A549 (cell line): ENCODE measurements at regions not wholly inside any gene's neighbourhood (a gene's known extent, or its start where the extent isn't known, plus 50 kb on each side); places are given as distances from the start of the nearest gene placed in this dataset.

Experiments used
- ATAC-seq, 2 experiments: fragments of 200-7000 bp in 1 of 2; fragments of >200 bp in 1 of 2; cut with Nextera tagmentation in 1 of 2; cut with Tn5 transposase in 1 of 2; 3 replicates each; pipeline versions ENCODE4 v1.8.0 to v1.9.1; 2018 to 2020; ENCODE audit warnings: mild to moderate bottlenecking in 1 of 2, moderate library complexity in 1 of 2
- CTCF ChIA-PET: fragments of 300-600 bp; sonication (Branson Sonifier 250); formaldehyde crosslinking; extraction: SDS; loops from one replicate; lab custom pipeline; 2021; ENCODE audit warnings: antibody characterized with exemption, inconsistent platforms; lab: Yijun Ruan, JAX
- POLR2A ChIA-PET: fragments of 350-600 bp; formaldehyde crosslinking; extraction: SDS; loops from one replicate; lab custom pipeline; 2021; ENCODE audit warnings: antibody characterized with exemption, inconsistent platforms; lab: Yijun Ruan, JAX
- DNase-seq, 2 experiments: peaks; one replicate each; pipeline versions ENCODE4 v3.0.0 to v3.0.0-alpha.2; 2011 to 2016; ENCODE audit warnings: low read depth in 1 of 2, low spot score in 1 of 2
- FAIRE-seq: peaks from 2 replicates; lab custom pipeline; 2011; peaks lifted over from hg19 to GRCh38; lab: Jason Lieb, UNC
- H3K27ac ChIP-seq, 2 experiments: fragments of >200 bp; sonication (Bioruptor Twin); formaldehyde crosslinking; 3 replicates each; pipeline ENCODE4 v1.5.1; 2016 to 2017
- H3K4me1 ChIP-seq: fragments of >200 bp; sonication (Bioruptor Twin); formaldehyde crosslinking; 3 replicates; pipeline ENCODE4 v1.6.1; 2016
- H3K4me2 ChIP-seq: fragments of >200 bp; sonication (Bioruptor Twin); formaldehyde crosslinking; 3 replicates; pipeline ENCODE4 v1.6.1; 2016
- H3K4me3 ChIP-seq: fragments of >200 bp; sonication (Bioruptor Twin); formaldehyde crosslinking; 3 replicates; pipeline ENCODE4 v1.5.1; 2016
- H3K9me3 ChIP-seq: fragments of >200 bp; sonication (Bioruptor Twin); formaldehyde crosslinking; 3 replicates; pipeline ENCODE4 v1.6.1; 2016
- BHLHE40 ChIP-seq: IDR thresholded peaks from 2 replicates; pipeline ENCODE4 v1.6.1; 2012; ENCODE audit warnings: low read depth, low read length, inconsistent platforms
- CBX2 ChIP-seq: fragments of 200-600 bp; sonication (generic); IDR thresholded peaks from 2 replicates; pipeline ENCODE4 v1.6.1; 2016; ENCODE audit warnings: low read depth, mild to moderate bottlenecking, borderline replicate concordance
- CEBPB ChIP-seq, 2 experiments: fragments of >200 bp in 1 of 2; sonication (Bioruptor Twin) in 1 of 2; formaldehyde crosslinking in 1 of 2; IDR thresholded peaks; 2 replicates each; pipeline ENCODE4 v1.6.1; 2012 to 2016
- EHF ChIP-seq: fragments of 250-450 bp; sonication (Bioruptor Pico); IDR thresholded peaks from 2 replicates; pipeline ENCODE4 v1.5.0; 2020; ENCODE audit warnings: mild to moderate bottlenecking
- ESRRA ChIP-seq: fragments of 150-350 bp; IDR thresholded peaks from 2 replicates; pipeline ENCODE4 v1.6.1; 2014; ENCODE audit warnings: mild to moderate bottlenecking, low read length, borderline replicate concordance
- FOSB ChIP-seq: fragments of 250-450 bp; sonication (Bioruptor Pico); IDR thresholded peaks from 2 replicates; pipeline ENCODE4 v1.5.0; 2020; ENCODE audit warnings: mild to moderate bottlenecking, moderate library complexity
- HDAC2 ChIP-seq: fragments of 200-600 bp; sonication (generic); IDR thresholded peaks from 2 replicates; pipeline ENCODE4 v1.6.1; 2016
- HEYL ChIP-seq: fragments of 250-450 bp; sonication (Bioruptor Pico); IDR thresholded peaks from 2 replicates; pipeline ENCODE4 v1.8.0; 2021; ENCODE audit warnings: mild to moderate bottlenecking, moderate library complexity
- HOXB5 ChIP-seq: fragments of 250-450 bp; sonication (Bioruptor Pico); IDR thresholded peaks from 2 replicates; pipeline ENCODE4 v1.5.0; 2020; ENCODE audit warnings: mild to moderate bottlenecking, moderate library complexity
- KDM5A ChIP-seq: fragments of 200-600 bp; sonication (generic); IDR thresholded peaks from 2 replicates; pipeline ENCODE4 v1.6.1; 2016; ENCODE audit warnings: antibody characterized with exemption, mild to moderate bottlenecking
- MAFK ChIP-seq: fragments of 450-650 bp; IDR thresholded peaks from 2 replicates; pipeline ENCODE4 v1.6.1; 2014; ENCODE audit not compliant: partially characterized antibody
- POLR2AphosphoS2 ChIP-seq: conservative IDR thresholded peaks from 2 replicates; pipeline ENCODE4 v1.6.1; 2012; ENCODE audit warnings: low read length, improper control_type of control experiment, inconsistent platforms
- RCOR1 ChIP-seq: fragments of 150-350 bp; IDR thresholded peaks from 2 replicates; pipeline ENCODE4 v1.6.1; 2014; ENCODE audit warnings: antibody characterized with exemption, low read length, low read depth
- REST ChIP-seq: fragments of 200-600 bp; sonication (generic); IDR thresholded peaks from 2 replicates; pipeline ENCODE4 v1.6.1; 2016; ENCODE audit warnings: antibody characterized with exemption, mild to moderate bottlenecking, moderate library complexity
- RFX5 ChIP-seq: fragments of 450-650 bp; IDR thresholded peaks from 2 replicates; pipeline ENCODE4 v1.7.1; 2014; ENCODE audit warnings: antibody characterized with exemption, mild to moderate bottlenecking, moderate library complexity
- TFCP2L1 ChIP-seq: fragments of 250-450 bp; sonication (Bioruptor Pico); IDR thresholded peaks from 2 replicates; pipeline ENCODE4 v1.5.0; 2021; ENCODE audit warnings: mild to moderate bottlenecking
- ZFP36 ChIP-seq: fragments of 450-650 bp; IDR thresholded peaks from 2 replicates; pipeline ENCODE4 v1.6.1; 2014; ENCODE audit warnings: borderline replicate concordance; ENCODE audit not compliant: partially characterized antibody
- WGBS: methylation state at CpG from one replicate; pipeline ENCODE4 v1.1.6; 2017; ENCODE audit errors: missing lambda C conversion rate; 5-methylcytosine and 5-hydroxymethylcytosine counted together
- TF ChIP-seq, protein P1 (sequence below): fragments of >200 bp; sonication (Bioruptor Twin); formaldehyde crosslinking; IDR thresholded peaks from 3 replicates; pipeline ENCODE4 v1.6.1; 2016
- TF ChIP-seq, protein P2 (sequence below): fragments of 450-650 bp; IDR thresholded peaks from 2 replicates; pipeline ENCODE4 v1.6.1; 2014; ENCODE audit warnings: antibody characterized with exemption
- TF ChIP-seq, protein P3 (sequence below): IDR thresholded peaks from 2 replicates; pipeline ENCODE4 v1.6.1; 2012; ENCODE audit warnings: low read depth, borderline replicate concordance
- TF ChIP-seq, protein P4 (sequence below): fragments of 250-450 bp; sonication (Bioruptor Pico); IDR thresholded peaks from 2 replicates; pipeline ENCODE4 v1.5.0; 2020; ENCODE audit warnings: low read depth, mild to moderate bottlenecking, moderate library complexity
- TF ChIP-seq, protein P5 (sequence below): IDR thresholded peaks from 2 replicates; pipeline ENCODE4 v1.6.1; 2012

- ChIA-PET POLR2A (no interaction called here), CTCF (no interaction called here)
- no peak overlapping the region for H3K4me2 ChIP-seq
- no peak for TF ChIP-seq MAFK
- no peak for TF ChIP-seq CEBPB (IDR thresholded peaks at IDR 0.05)
- TF ChIP-seq ESRRA = no peak
- TF ChIP-seq POLR2AphosphoS2 = no peak
- TF ChIP-seq REST = no peak
- no peaks in the 10 kb centered on the region for H3K9me3 ChIP-seq
- peak overlapping the region; percentile 7 to 29; a peak in 1 of 6 replicates for H3K27ac ChIP-seq
- ATAC-seq (no peak), DNase-seq (no peak), FAIRE-seq (no peak)
- H3K4me3 ChIP-seq = no peak overlapping the region
- peaks cover 9% of the 10 kb centered on the region; the same call in 1 of the 3 replicates for H3K4me1 ChIP-seq
- 73% methylated on average over 7 of the region's 7 CpGs for WGBS
Measured at GRCh38 chr11:34825670-34826383, 90.4 kb downstream of the APIP start.

DNA sequence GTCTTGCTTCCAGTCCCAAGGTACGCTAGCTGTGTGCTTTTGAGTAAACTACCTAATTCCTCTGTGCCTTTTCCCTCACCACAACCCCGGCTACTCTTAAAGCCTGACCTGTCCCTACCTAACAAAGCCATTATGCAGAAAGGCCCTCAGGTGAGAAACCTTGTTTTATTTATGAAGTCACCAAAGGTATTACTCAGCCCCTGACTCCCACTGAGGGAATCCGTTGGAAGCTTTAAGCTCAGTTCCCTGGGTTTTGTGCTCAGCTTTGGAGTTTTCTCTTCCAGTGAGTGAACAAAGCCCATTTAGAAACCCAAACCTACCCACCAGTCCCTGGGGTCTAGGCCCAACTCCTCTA, 90.9 kb downstream of the APIP start:
- H3K27ac ChIP-seq = peak overlapping the region in 1 of 2 experiments; percentile 21; a peak in 1 of 6 replicates
- DNase-seq = no peak
- TF ChIP-seq, protein P1, sequence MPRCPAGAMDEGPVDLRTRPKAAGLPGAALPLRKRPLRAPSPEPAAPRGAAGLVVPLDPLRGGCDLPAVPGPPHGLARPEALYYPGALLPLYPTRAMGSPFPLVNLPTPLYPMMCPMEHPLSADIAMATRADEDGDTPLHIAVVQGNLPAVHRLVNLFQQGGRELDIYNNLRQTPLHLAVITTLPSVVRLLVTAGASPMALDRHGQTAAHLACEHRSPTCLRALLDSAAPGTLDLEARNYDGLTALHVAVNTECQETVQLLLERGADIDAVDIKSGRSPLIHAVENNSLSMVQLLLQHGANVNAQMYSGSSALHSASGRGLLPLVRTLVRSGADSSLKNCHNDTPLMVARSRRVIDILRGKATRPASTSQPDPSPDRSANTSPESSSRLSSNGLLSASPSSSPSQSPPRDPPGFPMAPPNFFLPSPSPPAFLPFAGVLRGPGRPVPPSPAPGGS = no peak
- TF ChIP-seq HOXB5 (CRISPR knock-in tag) = no peak
- no peak for TF ChIP-seq HDAC2
- TF ChIP-seq, all 56 proteins: peak for 0
- Histone ChIP-seq H3K4me1 (peaks cover 9% of the 10 kb centered on the region; the same call in 1 of the 3 replicates), H3K4me2 (no peak overlapping the region), H3K9me3 (no peaks in the 10 kb centered on the region), H3K4me3 (no peak overlapping the region)
- POLR2A ChIA-PET = no interaction called here
- 58% methylated on average over 3 of the region's 3 CpGs for WGBS
- CTCF ChIA-PET = no interaction called here
- ATAC-seq (no peak), FAIRE-seq (no peak)

DNA sequence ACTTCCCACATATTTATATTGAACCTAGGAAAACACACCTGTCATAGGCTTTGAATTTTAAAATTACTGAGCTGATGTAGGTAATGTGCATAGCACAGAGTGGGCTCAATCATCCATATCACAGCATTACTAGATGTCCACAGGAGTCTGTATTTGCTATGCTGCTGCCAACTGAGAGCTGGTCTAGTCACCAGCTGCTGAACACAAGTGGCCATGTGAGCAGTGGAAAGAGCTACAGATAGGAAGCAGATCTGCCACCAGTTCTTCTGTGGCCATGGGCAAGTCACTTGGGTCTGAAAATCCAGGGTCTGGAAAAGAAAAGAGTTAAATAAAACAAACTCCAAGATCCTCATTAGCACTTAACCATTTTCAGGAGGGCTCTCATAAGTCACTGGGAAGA, 91.8 kb downstream of the APIP start:
- peaks cover 9% of the 10 kb centered on the region; the same call in 1 of the 3 replicates for H3K4me1 ChIP-seq
- H3K4me2 ChIP-seq = no peak overlapping the region
- H3K9me3 ChIP-seq = peaks cover 3% of the 10 kb centered on the region; the same call in 1 of the 3 replicates
- ATAC-seq (no peak), FAIRE-seq (no peak)
- CTCF ChIA-PET = no interaction called here
- no peak overlapping the region for H3K4me3 ChIP-seq
- POLR2A ChIA-PET = no interaction called here
- TF ChIP-seq RCOR1 = no peak
- TF ChIP-seq, all 56 proteins: peak for 0
- no peak for DNase-seq
- no peak overlapping the region; a peak in 1 of 6 replicates for H3K27ac ChIP-seq

GRCh38 chr11:34823639-34824038, 92.5 kb downstream of the APIP start:
- Histone ChIP-seq H3K4me2 (no peak overlapping the region), H3K4me1 (peaks cover 9% of the 10 kb centered on the region; the same call in 1 of the 3 replicates), H3K9me3 (peaks cover 10% of the 10 kb centered on the region; the same call in 2 of the 3 replicates), H3K27ac (no peak overlapping the region; a peak in 1 of 6 replicates), H3K4me3 (no peak overlapping the region)
- 71% methylated on average over 2 of the region's 2 CpGs for WGBS
- no peak for ATAC-seq
- DNase-seq = no peak
- no peak for FAIRE-seq
- ChIA-PET CTCF (no interaction called here), POLR2A (no interaction called here)
- TF ChIP-seq, protein P2, sequence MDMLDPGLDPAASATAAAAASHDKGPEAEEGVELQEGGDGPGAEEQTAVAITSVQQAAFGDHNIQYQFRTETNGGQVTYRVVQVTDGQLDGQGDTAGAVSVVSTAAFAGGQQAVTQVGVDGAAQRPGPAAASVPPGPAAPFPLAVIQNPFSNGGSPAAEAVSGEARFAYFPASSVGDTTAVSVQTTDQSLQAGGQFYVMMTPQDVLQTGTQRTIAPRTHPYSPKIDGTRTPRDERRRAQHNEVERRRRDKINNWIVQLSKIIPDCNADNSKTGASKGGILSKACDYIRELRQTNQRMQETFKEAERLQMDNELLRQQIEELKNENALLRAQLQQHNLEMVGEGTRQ = no peak
- TF ChIP-seq EHF (CRISPR knock-in tag) = no peak
- TF ChIP-seq FOSB (CRISPR knock-in tag) = no peak
- no peak for TF ChIP-seq RFX5
- TF ChIP-seq HDAC2 = no peak
- TF ChIP-seq, protein P3, sequence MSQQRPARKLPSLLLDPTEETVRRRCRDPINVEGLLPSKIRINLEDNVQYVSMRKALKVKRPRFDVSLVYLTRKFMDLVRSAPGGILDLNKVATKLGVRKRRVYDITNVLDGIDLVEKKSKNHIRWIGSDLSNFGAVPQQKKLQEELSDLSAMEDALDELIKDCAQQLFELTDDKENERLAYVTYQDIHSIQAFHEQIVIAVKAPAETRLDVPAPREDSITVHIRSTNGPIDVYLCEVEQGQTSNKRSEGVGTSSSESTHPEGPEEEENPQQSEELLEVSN = no peak
- no peak for TF ChIP-seq BHLHE40
- no peak for TF ChIP-seq HEYL (CRISPR knock-in tag)
- TF ChIP-seq, protein P4, sequence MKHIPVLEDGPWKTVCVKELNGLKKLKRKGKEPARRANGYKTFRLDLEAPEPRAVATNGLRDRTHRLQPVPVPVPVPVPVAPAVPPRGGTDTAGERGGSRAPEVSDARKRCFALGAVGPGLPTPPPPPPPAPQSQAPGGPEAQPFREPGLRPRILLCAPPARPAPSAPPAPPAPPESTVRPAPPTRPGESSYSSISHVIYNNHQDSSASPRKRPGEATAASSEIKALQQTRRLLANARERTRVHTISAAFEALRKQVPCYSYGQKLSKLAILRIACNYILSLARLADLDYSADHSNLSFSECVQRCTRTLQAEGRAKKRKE (CRISPR knock-in tag) = no peak
- TF ChIP-seq CBX2 = no peak
- no peak for TF ChIP-seq ZFP36
- TF ChIP-seq, protein P5, sequence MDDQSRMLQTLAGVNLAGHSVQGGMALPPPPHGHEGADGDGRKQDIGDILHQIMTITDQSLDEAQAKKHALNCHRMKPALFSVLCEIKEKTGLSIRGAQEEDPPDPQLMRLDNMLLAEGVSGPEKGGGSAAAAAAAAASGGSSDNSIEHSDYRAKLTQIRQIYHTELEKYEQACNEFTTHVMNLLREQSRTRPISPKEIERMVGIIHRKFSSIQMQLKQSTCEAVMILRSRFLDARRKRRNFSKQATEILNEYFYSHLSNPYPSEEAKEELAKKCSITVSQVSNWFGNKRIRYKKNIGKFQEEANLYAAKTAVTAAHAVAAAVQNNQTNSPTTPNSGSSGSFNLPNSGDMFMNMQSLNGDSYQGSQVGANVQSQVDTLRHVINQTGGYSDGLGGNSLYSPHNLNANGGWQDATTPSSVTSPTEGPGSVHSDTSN = no peak
- TF ChIP-seq TFCP2L1 (CRISPR knock-in tag) = no peak
- no peak for TF ChIP-seq KDM5A
